T-helper 2 cell treated with Interferon-gamma antibody and Interleukin-4, amounts not matched to agents 5 μg/mL and 100 μg/mL, for 36 hours (primary cell): ENCODE measurements at regions not wholly inside any gene's neighbourhood (a gene's known extent, or its start where the extent isn't known, plus 50 kb on each side); places are given as distances from the start of the nearest gene placed in this dataset.

Source experiments
- DNase-seq: peaks from one replicate; pipeline ENCODE4 v3.0.0; 2021; ENCODE audit warnings: low spot score
- H3K27ac Mint-ChIP-seq: one replicate; pipeline ENCODE4 v1.8.0; 2021; ENCODE audit warnings: mild to moderate bottlenecking, mixed read lengths
- H3K27me3 Mint-ChIP-seq: one replicate; pipeline ENCODE4 v1.8.0; 2021; ENCODE audit warnings: low read depth, mixed read lengths
- H3K36me3 Mint-ChIP-seq: one replicate; pipeline ENCODE4 v1.8.0; 2021; ENCODE audit warnings: low read depth, mixed read lengths
- H3K4me1 Mint-ChIP-seq: one replicate; pipeline ENCODE4 v1.8.0; 2021; ENCODE audit warnings: low read depth, mixed read lengths
- H3K4me3 Mint-ChIP-seq: one replicate; pipeline ENCODE4 v1.8.0; 2022; ENCODE audit warnings: mild to moderate bottlenecking, moderate library complexity, mixed read lengths
- H3K9me3 Mint-ChIP-seq: one replicate; pipeline ENCODE4 v1.8.0; 2021; ENCODE audit warnings: mixed read lengths

- H3K4me3 Mint-ChIP-seq: no peak overlapping the region
- no peaks in the 10 kb centered on the region for H3K4me1 Mint-ChIP-seq
- H3K9me3 Mint-ChIP-seq: no peaks in the 10 kb centered on the region
- H3K27ac Mint-ChIP-seq: no peak overlapping the region
- no peaks in the 10 kb centered on the region for H3K27me3 Mint-ChIP-seq
- H3K36me3 Mint-ChIP-seq: no peaks in the 10 kb centered on the region
- no peak for DNase-seq
These were observed 80.7 kb upstream of the GPM6B start for GRCh38 chrX:13897566-13897965.

- no peaks in the 10 kb centered on the region for H3K36me3 Mint-ChIP-seq
- H3K27me3 Mint-ChIP-seq: no peaks in the 10 kb centered on the region
- no peak overlapping the region for H3K4me3 Mint-ChIP-seq
- no peak for DNase-seq
- no peak overlapping the region for H3K27ac Mint-ChIP-seq
- H3K9me3 Mint-ChIP-seq: no peaks in the 10 kb centered on the region
- no peaks in the 10 kb centered on the region for H3K4me1 Mint-ChIP-seq
These were observed 78.1 kb upstream of the GPM6B start for GRCh38 chrX:13894888-13895565.

- Mint-ChIP-seq H3K36me3 (no peaks in the 10 kb centered on the region), H3K4me1 (no peaks in the 10 kb centered on the region), H3K4me3 (no peak overlapping the region), H3K27ac (no peak overlapping the region), H3K27me3 (no peaks in the 10 kb centered on the region), H3K9me3 (no peaks in the 10 kb centered on the region)
- no peak for DNase-seq
These were observed 76.9 kb upstream of the GPM6B start for GRCh38 chrX:13893826-13894225.

GRCh38 chrX:13892856-13893255 is 76.0 kb upstream of the GPM6B start:
- no peak overlapping the region for H3K4me3 Mint-ChIP-seq
- no peak for DNase-seq

GRCh38 chrX:13891377-13892140 is 74.7 kb upstream of the GPM6B start:
- Mint-ChIP-seq H3K27ac (no peak overlapping the region), H3K9me3 (no peaks in the 10 kb centered on the region), H3K4me3 (no peak overlapping the region), H3K27me3 (peaks cover 2% of the 10 kb centered on the region), H3K36me3 (no peaks in the 10 kb centered on the region), H3K4me1 (no peaks in the 10 kb centered on the region)
- no peak for DNase-seq

More at GRCh38 chrX:13892856-13893255, 76.0 kb upstream of the GPM6B start:
- H3K36me3 Mint-ChIP-seq: no peaks in the 10 kb centered on the region
- H3K9me3 Mint-ChIP-seq: no peaks in the 10 kb centered on the region
- H3K27ac Mint-ChIP-seq: no peak overlapping the region
- H3K27me3 Mint-ChIP-seq: no peaks in the 10 kb centered on the region
- H3K4me1 Mint-ChIP-seq: no peaks in the 10 kb centered on the region

- no peaks in the 10 kb centered on the region for H3K4me1 Mint-ChIP-seq
- DNase-seq: no peak
- no peaks in the 10 kb centered on the region for H3K36me3 Mint-ChIP-seq
- no peak overlapping the region for H3K4me3 Mint-ChIP-seq
- H3K27me3 Mint-ChIP-seq: peaks cover 2% of the 10 kb centered on the region
- H3K27ac Mint-ChIP-seq: no peak overlapping the region
- no peaks in the 10 kb centered on the region for H3K9me3 Mint-ChIP-seq
These were observed 73.9 kb upstream of the GPM6B start for GRCh38 chrX:13890806-13891205.

- no peak overlapping the region for H3K4me3 Mint-ChIP-seq
- no peaks in the 10 kb centered on the region for H3K4me1 Mint-ChIP-seq
- peaks cover 2% of the 10 kb centered on the region for H3K27me3 Mint-ChIP-seq
- no peaks in the 10 kb centered on the region for H3K36me3 Mint-ChIP-seq
- H3K9me3 Mint-ChIP-seq: no peaks in the 10 kb centered on the region
- H3K27ac Mint-ChIP-seq: no peak overlapping the region
- DNase-seq: no peak
These were observed 71.4 kb upstream of the GPM6B start for GRCh38 chrX:13888284-13888683.

- no peaks in the 10 kb centered on the region for H3K4me1 Mint-ChIP-seq
- no peaks in the 10 kb centered on the region for H3K9me3 Mint-ChIP-seq
- no peak overlapping the region for H3K4me3 Mint-ChIP-seq
- no peak for DNase-seq
- no peak overlapping the region for H3K27ac Mint-ChIP-seq
- H3K27me3 Mint-ChIP-seq: peaks cover 2% of the 10 kb centered on the region
- no peaks in the 10 kb centered on the region for H3K36me3 Mint-ChIP-seq
These were observed 68.7 kb upstream of the GPM6B start for GRCh38 chrX:13885591-13885990.

GRCh38 chrX:13876652-13877051 is 59.8 kb upstream of the GPM6B start:
- Mint-ChIP-seq H3K4me1 (no peaks in the 10 kb centered on the region), H3K4me3 (no peak overlapping the region), H3K27ac (no peak overlapping the region), H3K9me3 (no peaks in the 10 kb centered on the region), H3K27me3 (no peaks in the 10 kb centered on the region), H3K36me3 (no peaks in the 10 kb centered on the region)
- DNase-seq: no peak

GRCh38 chrX:13875572-13875971 is 58.7 kb upstream of the GPM6B start:
- no peak overlapping the region for H3K4me3 Mint-ChIP-seq
- H3K27me3 Mint-ChIP-seq: no peaks in the 10 kb centered on the region
- H3K9me3 Mint-ChIP-seq: no peaks in the 10 kb centered on the region
- no peaks in the 10 kb centered on the region for H3K36me3 Mint-ChIP-seq
- H3K4me1 Mint-ChIP-seq: no peaks in the 10 kb centered on the region
- no peak for DNase-seq
- no peak overlapping the region for H3K27ac Mint-ChIP-seq

- no peak for DNase-seq
- H3K27me3 Mint-ChIP-seq: peaks cover 2% of the 10 kb centered on the region
- H3K4me3 Mint-ChIP-seq: no peak overlapping the region
- no peaks in the 10 kb centered on the region for H3K36me3 Mint-ChIP-seq
- H3K27ac Mint-ChIP-seq: no peak overlapping the region
- H3K9me3 Mint-ChIP-seq: no peaks in the 10 kb centered on the region
- peaks cover 2% of the 10 kb centered on the region for H3K4me1 Mint-ChIP-seq
These were observed 51.7 kb upstream of the GPM6B start for GRCh38 chrX:13868591-13868990.
